C4-2B (cell line): ENCODE measurements at regions not wholly inside any gene's neighbourhood (a gene's known extent, or its start where the extent isn't known, plus 50 kb on each side); places are given as distances from the start of the nearest gene placed in this dataset.

Source experiments
- CTCF ChIP-seq: fragments of 450-650 bp; conservative IDR thresholded peaks from 2 replicates; pipeline ENCODE4 v1.5.1; 2017; ENCODE audit warnings: mild to moderate bottlenecking
- ZFX ChIP-seq: fragments of 450-650 bp; IDR thresholded peaks from 2 replicates; pipeline ENCODE4 v1.6.1; 2017

- TF ChIP-seq CTCF (no peak), ZFX (no peak)
Observed at GRCh38 chr1:228666686-228667623, 68.3 kb upstream of the RHOU start.
